KMS-11 (cell line): ENCODE measurements at regions not wholly inside any gene's neighbourhood (a gene's known extent, or its start where the extent isn't known, plus 50 kb on each side); places are given as distances from the start of the nearest gene placed in this dataset.

Experiments
- H2AFZ ChIP-seq: fragments of 200-600 bp; sonication (generic); 2 replicates; pipeline ENCODE4 v1.6.1; 2016; ENCODE audit warnings: antibody characterized with exemption, mixed run types, low read depth
- H3K27ac ChIP-seq: fragments of 200-600 bp; sonication (generic); 2 replicates; pipeline ENCODE4 v1.6.1; 2016; ENCODE audit warnings: mild to moderate bottlenecking, mixed run types
- H3K27me3 ChIP-seq: fragments of 200-600 bp; sonication (generic); 2 replicates; pipeline ENCODE4 v1.6.1; 2017; ENCODE audit warnings: mild to moderate bottlenecking, low read depth, mixed run types, moderate library complexity; ENCODE audit not compliant: insufficient read depth
- H3K36me3 ChIP-seq: fragments of 200-600 bp; sonication (generic); 2 replicates; pipeline ENCODE4 v1.6.1; 2017; ENCODE audit warnings: mild to moderate bottlenecking, mixed run types; ENCODE audit not compliant: insufficient read depth
- H3K4me1 ChIP-seq: fragments of 200-600 bp; sonication (generic); 2 replicates; pipeline ENCODE4 v1.6.1; 2016; ENCODE audit warnings: mild to moderate bottlenecking, low read depth, mixed run types; ENCODE audit not compliant: poor library complexity, severe bottlenecking
- H3K4me2 ChIP-seq: fragments of 200-600 bp; sonication (generic); 2 replicates; pipeline ENCODE4 v1.7.0; 2016; ENCODE audit warnings: mild to moderate bottlenecking, mixed run types
- H3K4me3 ChIP-seq: fragments of 200-600 bp; sonication (generic); IDR thresholded peaks from 2 replicates; pipeline ENCODE4 v1.6.1; 2017; ENCODE audit warnings: low read depth, low read length, mixed read lengths; ENCODE audit not compliant: insufficient read depth
- H3K79me2 ChIP-seq: fragments of 200-600 bp; sonication (generic); 2 replicates; pipeline ENCODE4 v1.6.1; 2016; ENCODE audit warnings: low read depth, mixed run types; ENCODE audit not compliant: insufficient read depth
- H3K9ac ChIP-seq: fragments of 200-600 bp; sonication (generic); 2 replicates; pipeline ENCODE4 v1.6.1; 2016; ENCODE audit warnings: mild to moderate bottlenecking, mixed run types
- H4K20me1 ChIP-seq: fragments of 200-600 bp; sonication (generic); 2 replicates; pipeline ENCODE4 v1.6.1; 2016; ENCODE audit warnings: mild to moderate bottlenecking, mixed run types; ENCODE audit not compliant: insufficient read depth
- TF ChIP-seq, protein P1 (sequence below): fragments of 200-600 bp; sonication (generic); conservative IDR thresholded peaks from 2 replicates; pipeline ENCODE4 v1.6.1; 2017; ENCODE audit warnings: low read depth, mild to moderate bottlenecking, antibody characterized with exemption, low read length, moderate library complexity, mixed read lengths

GRCh38 chr12:115320451-115320850 lies 636.5 kb upstream of the TBX3 start:
- H3K79me2 ChIP-seq = no peaks in the 10 kb centered on the region
- no peaks in the 10 kb centered on the region for H4K20me1 ChIP-seq
- H3K27me3 ChIP-seq = no peaks in the 10 kb centered on the region
- H2AFZ ChIP-seq = no peak overlapping the region
- no peaks in the 10 kb centered on the region for H3K4me1 ChIP-seq
- no peak overlapping the region for H3K4me3 ChIP-seq
- H3K4me2 ChIP-seq = no peak overlapping the region
- no peak overlapping the region for H3K27ac ChIP-seq
- no peaks in the 10 kb centered on the region for H3K36me3 ChIP-seq
- no peak overlapping the region for H3K9ac ChIP-seq
- TF ChIP-seq, protein P1, sequence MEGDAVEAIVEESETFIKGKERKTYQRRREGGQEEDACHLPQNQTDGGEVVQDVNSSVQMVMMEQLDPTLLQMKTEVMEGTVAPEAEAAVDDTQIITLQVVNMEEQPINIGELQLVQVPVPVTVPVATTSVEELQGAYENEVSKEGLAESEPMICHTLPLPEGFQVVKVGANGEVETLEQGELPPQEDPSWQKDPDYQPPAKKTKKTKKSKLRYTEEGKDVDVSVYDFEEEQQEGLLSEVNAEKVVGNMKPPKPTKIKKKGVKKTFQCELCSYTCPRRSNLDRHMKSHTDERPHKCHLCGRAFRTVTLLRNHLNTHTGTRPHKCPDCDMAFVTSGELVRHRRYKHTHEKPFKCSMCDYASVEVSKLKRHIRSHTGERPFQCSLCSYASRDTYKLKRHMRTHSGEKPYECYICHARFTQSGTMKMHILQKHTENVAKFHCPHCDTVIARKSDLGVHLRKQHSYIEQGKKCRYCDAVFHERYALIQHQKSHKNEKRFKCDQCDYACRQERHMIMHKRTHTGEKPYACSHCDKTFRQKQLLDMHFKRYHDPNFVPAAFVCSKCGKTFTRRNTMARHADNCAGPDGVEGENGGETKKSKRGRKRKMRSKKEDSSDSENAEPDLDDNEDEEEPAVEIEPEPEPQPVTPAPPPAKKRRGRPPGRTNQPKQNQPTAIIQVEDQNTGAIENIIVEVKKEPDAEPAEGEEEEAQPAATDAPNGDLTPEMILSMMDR = no peak

DNA sequence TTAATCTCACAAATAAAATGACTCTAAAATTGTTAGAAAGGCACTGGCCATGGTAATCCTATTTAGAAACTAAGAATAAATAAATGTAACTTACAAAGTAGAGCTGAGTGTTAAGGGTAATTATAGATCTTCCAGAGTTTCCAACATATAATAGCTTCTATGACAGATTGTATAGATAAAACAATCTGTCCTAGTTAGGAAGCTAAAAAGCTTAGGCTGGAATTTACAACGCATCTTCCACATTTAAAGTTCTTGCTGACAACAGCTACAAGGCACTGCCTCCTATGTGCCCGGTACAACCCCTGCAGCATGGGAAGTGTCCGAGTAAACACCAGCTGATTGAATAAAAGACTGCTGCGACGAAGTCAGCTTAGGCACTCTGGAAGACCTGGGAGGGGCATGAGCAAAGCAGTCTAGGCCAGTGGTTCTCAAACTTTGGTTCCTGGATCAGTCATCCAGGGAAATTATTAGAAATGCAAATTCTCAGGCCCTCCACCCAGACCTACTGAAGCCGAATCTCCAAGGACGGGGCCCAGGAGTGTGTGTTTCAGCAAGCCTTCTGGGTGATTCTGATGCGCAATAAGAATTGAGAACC lies 635.6 kb upstream of the TBX3 start:
- Histone ChIP-seq H3K27ac (no peak overlapping the region), H3K36me3 (no peaks in the 10 kb centered on the region)
- TF ChIP-seq, protein P1 = no peak

GRCh38 chr12:115313929-115314328 lies 630.0 kb upstream of the TBX3 start:
- TF ChIP-seq, protein P1 = no peak
- Histone ChIP-seq H3K4me2 (no peak overlapping the region), H3K4me1 (no peaks in the 10 kb centered on the region), H3K9ac (no peak overlapping the region), H3K27ac (no peak overlapping the region), H3K27me3 (no peaks in the 10 kb centered on the region), H2AFZ (no peak overlapping the region), H3K79me2 (no peaks in the 10 kb centered on the region), H4K20me1 (no peaks in the 10 kb centered on the region), H3K4me3 (no peak overlapping the region), H3K36me3 (no peaks in the 10 kb centered on the region)

More for the DNA sequence above, 635.6 kb upstream of the TBX3 start:
- Histone ChIP-seq H4K20me1 (no peaks in the 10 kb centered on the region), H3K9ac (no peak overlapping the region), H3K27me3 (no peaks in the 10 kb centered on the region), H3K79me2 (no peaks in the 10 kb centered on the region), H2AFZ (no peak overlapping the region), H3K4me2 (no peak overlapping the region), H3K4me3 (no peak overlapping the region), H3K4me1 (no peaks in the 10 kb centered on the region)

DNA sequence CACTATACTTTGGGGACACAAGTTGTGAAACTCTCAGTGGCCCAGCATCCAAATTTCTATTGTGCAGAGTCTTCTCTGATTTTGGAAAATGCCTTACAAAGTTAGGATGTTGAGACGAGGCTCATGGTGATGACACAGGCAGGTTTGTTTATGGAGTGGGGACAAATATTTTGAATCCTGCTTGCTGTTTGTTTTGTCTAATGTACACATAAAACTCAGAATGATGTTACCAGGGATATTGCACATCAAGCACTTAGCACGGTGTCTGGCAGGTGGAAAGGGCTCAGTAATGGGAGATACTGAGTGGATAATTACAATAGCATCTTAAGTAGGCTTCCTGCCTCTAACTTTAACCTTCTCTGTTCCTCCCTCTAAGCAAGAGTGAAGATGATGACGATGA lies 628.9 kb upstream of the TBX3 start:
- Histone ChIP-seq H3K27ac (no peak overlapping the region), H3K4me2 (no peak overlapping the region), H3K36me3 (no peaks in the 10 kb centered on the region), H3K9ac (no peak overlapping the region), H4K20me1 (no peaks in the 10 kb centered on the region), H2AFZ (no peak overlapping the region), H3K4me3 (no peak overlapping the region), H3K79me2 (no peaks in the 10 kb centered on the region), H3K4me1 (no peaks in the 10 kb centered on the region), H3K27me3 (no peaks in the 10 kb centered on the region)
- TF ChIP-seq, protein P1 = no peak
